ENCODE measurements at regions not wholly inside any gene's neighbourhood (a gene's known extent, or its start where the extent isn't known, plus 50 kb on each side); places are given as distances from the start of the nearest gene placed in this dataset.

GRCh38 chr3:181616088-181617070, 95.3 kb upstream of the SOX2 start:
- no peak overlapping the region for H3K27ac ChIP-seq (ENCODE audit: low read depth, low read length)
- CTCF ChIA-PET (ENCODE audit: partially characterized antibody): interaction anchor here (0.6 to 1.2 kb wide), 4 partner anchors 84 to 290 kb away, joined by 3 to 7 read pairs (median 4); no protein-coding TSS in a partner anchor
- TF ChIP-seq TBP (IDR thresholded peaks at IDR 0.05; ENCODE audit: low read depth, low read length): no peak
- no peak for TF ChIP-seq SIX5 (IDR thresholded peaks at IDR 0.05; ENCODE audit: low read depth, low read length)
- TF ChIP-seq ZNF274 (IDR thresholded peaks at IDR 0.05; ENCODE audit: borderline replicate concordance, extremely low read depth, low read length): no peak
- TF ChIP-seq POLR2AphosphoS5 (IDR thresholded peaks at IDR 0.05; ENCODE audit: low read depth, low read length): no peak
- TF ChIP-seq USF2 (IDR thresholded peaks at IDR 0.05; ENCODE audit: low read length): no peak
- no peak for TF ChIP-seq EP300 (IDR thresholded peaks at IDR 0.05; ENCODE audit: borderline replicate concordance in 1 of 2, low read depth in 2 of 2, low read length in 2 of 2)
- no peak for TF ChIP-seq BRCA1 (IDR thresholded peaks at IDR 0.05; ENCODE audit: low read depth, low read length)
- TF ChIP-seq, protein P1, sequence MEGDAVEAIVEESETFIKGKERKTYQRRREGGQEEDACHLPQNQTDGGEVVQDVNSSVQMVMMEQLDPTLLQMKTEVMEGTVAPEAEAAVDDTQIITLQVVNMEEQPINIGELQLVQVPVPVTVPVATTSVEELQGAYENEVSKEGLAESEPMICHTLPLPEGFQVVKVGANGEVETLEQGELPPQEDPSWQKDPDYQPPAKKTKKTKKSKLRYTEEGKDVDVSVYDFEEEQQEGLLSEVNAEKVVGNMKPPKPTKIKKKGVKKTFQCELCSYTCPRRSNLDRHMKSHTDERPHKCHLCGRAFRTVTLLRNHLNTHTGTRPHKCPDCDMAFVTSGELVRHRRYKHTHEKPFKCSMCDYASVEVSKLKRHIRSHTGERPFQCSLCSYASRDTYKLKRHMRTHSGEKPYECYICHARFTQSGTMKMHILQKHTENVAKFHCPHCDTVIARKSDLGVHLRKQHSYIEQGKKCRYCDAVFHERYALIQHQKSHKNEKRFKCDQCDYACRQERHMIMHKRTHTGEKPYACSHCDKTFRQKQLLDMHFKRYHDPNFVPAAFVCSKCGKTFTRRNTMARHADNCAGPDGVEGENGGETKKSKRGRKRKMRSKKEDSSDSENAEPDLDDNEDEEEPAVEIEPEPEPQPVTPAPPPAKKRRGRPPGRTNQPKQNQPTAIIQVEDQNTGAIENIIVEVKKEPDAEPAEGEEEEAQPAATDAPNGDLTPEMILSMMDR (IDR thresholded peaks at IDR 0.05; ENCODE audit: control extremely low read depth in 1 of 3, insufficient read depth in 1 of 3, low read depth in 1 of 3, low read length in 3 of 3): no peak

More at GRCh38 chr3:181616088-181617070, 95.3 kb upstream of the SOX2 start:
- no peak for DNase-seq (ENCODE audit: low read depth in 1 of 2, low spot score in 2 of 2)
- Histone ChIP-seq H2BK5ac (ENCODE audit: low read depth, low read length) (no peak overlapping the region), H3K23me2 (ENCODE audit: low read depth, low read length) (no peaks in the 10 kb centered on the region; the same call in 1 of the 2 replicates), H4K8ac (ENCODE audit: extremely low read depth, insufficient read depth, low read length) (no peak overlapping the region), H4K5ac (ENCODE audit: insufficient read length, low read depth, low read length) (no peak overlapping the region), H3K9ac (replicated peaks in 1 of 4; ENCODE audit: extremely low read depth in 1 of 4, low read depth in 3 of 4, low read length in 3 of 4) (no peak overlapping the region), H2BK12ac (ENCODE audit: low read depth, low read length) (no peak overlapping the region), H3K4ac (replicated peaks; ENCODE audit: insufficient read length, low read depth, low read length) (no peak overlapping the region), H4K20me1 (replicated peaks in 1 of 2; ENCODE audit: control insufficient read depth in 1 of 2, insufficient read depth in 2 of 2, low read length in 2 of 2) (no peaks in the 10 kb centered on the region), H2AK5ac (ENCODE audit: low read depth, low read length) (no peak overlapping the region), H3K14ac (ENCODE audit: insufficient read length) (no peak overlapping the region), H2AFZ (ENCODE audit: low read length) (no peak overlapping the region), H3K4me3 (ENCODE audit: extremely low read depth in 1 of 4, insufficient read depth in 2 of 4, low read depth in 3 of 4, low read length in 4 of 4) (no peak overlapping the region), H3K56ac (replicated peaks; ENCODE audit: insufficient read length, low read depth, low read length) (no peak overlapping the region), H3K27me3 (replicated peaks in 1 of 4; ENCODE audit: control insufficient read depth in 3 of 4, extremely low read depth in 1 of 4, insufficient read depth in 3 of 4, low read length in 3 of 4) (no peaks in the 10 kb centered on the region), H3K36me3 (ENCODE audit: control insufficient read depth in 2 of 4, insufficient read depth in 4 of 4, low read length in 3 of 4) (no peaks in the 10 kb centered on the region), H3K4me1 (replicated peaks in 1 of 4; ENCODE audit: control insufficient read depth in 3 of 4, insufficient read depth in 4 of 4, low read length in 3 of 4) (peaks cover 0 to 7% (median 2%) of the 10 kb centered on the region in 4 experiments; a peak in 3 of 7 replicates), H3K18ac (ENCODE audit: extremely low read depth, low read length) (no peak overlapping the region), H3K23ac (ENCODE audit: insufficient read length) (no peak overlapping the region), H3K79me1 (ENCODE audit: low read depth, low read length) (no peaks in the 10 kb centered on the region), H3K9me3 (ENCODE audit: insufficient read depth in 2 of 2, low read depth in 1 of 2, low read length in 1 of 2) (no peaks in the 10 kb centered on the region), H3K4me2 (ENCODE audit: insufficient read depth in 1 of 2, low read depth in 2 of 2, low read length in 2 of 2) (no peak overlapping the region), H4K91ac (replicated peaks; ENCODE audit: insufficient read length, low read length) (no peak overlapping the region), H3K79me2 (ENCODE audit: control insufficient read depth in 1 of 2, insufficient read depth in 2 of 2, low read length in 2 of 2) (no peaks in the 10 kb centered on the region; a peak in 1 of 4 replicates), H2BK20ac (ENCODE audit: low read length) (no peak overlapping the region), H2BK120ac (replicated peaks; ENCODE audit: low read depth, low read length) (no peak overlapping the region), H2BK15ac (ENCODE audit: low read length) (no peak overlapping the region)
- POLR2A ChIA-PET (ENCODE audit: partially characterized antibody): interaction anchor here (1.1 kb wide), 1 partner anchor 9 kb away, joined by 4 read pairs; no protein-coding TSS in a partner anchor
- WGBS, 2 experiments (ENCODE audit: extremely low coverage in 1 of 2, insufficient coverage in 1 of 2, insufficient read length in 1 of 2, insufficient replicate concordance in 2 of 2, low coverage in 1 of 2, low lambda C conversion rate in 2 of 2, missing lambda C conversion rate in 1 of 2): 93% methylated on average over 2 of the region's 2 CpGs; no CpG with 5 or more reads in 1 of the 2 experiments
- no peak for FAIRE-seq
